GM12878 (cell line): ENCODE measurements at regions not wholly inside any gene's neighbourhood (a gene's known extent, or its start where the extent isn't known, plus 50 kb on each side); places are given as distances from the start of the nearest gene placed in this dataset.

Experiments used
- ATAC-seq: fragments of 200-7000 bp; cut with Tn5 transposase; 3 replicates; pipeline ENCODE4 v1.9.1; 2020; ENCODE audit warnings: mild to moderate bottlenecking, moderate library complexity
- BruUV-seq: library from RNA; stranded (reverse); fragments of 400-500 nt; replicated peaks from 2 replicates; lab custom pipeline; 2021; lab: Mats Ljungman, UMichigan
- CTCF ChIA-PET: fragments of 300-600 bp; sonication (Branson Sonifier 250); formaldehyde crosslinking; extraction: SDS; loops from one replicate; lab custom pipeline; 2021; ENCODE audit warnings: inconsistent platforms; lab: Yijun Ruan, JAX
- POLR2A ChIA-PET: fragments of 350-600 bp; formaldehyde crosslinking; extraction: SDS; loops from one replicate; lab custom pipeline; 2021; ENCODE audit warnings: inconsistent platforms; lab: Charles Lee
- RAD21 ChIA-PET: fragments of 300-600 bp; sonication (Branson Sonifier 250); formaldehyde crosslinking; loops from one replicate; lab custom pipeline; 2023; ENCODE audit warnings: antibody characterized with exemption; ENCODE audit not compliant: unreplicated experiment; lab: Charles Lee
- SMC1A ChIA-PET: fragments of 300-600 bp; sonication (Branson Sonifier 250); formaldehyde crosslinking; loops from one replicate; lab custom pipeline; 2023; ENCODE audit not compliant: unreplicated experiment, uncharacterized antibody; lab: Charles Lee
- DNase-seq: peaks from one replicate; pipeline ENCODE4 v3.0.0-alpha.2; 2011; ENCODE audit warnings: low read depth, low spot score
- FAIRE-seq: peaks from 3 replicates; lab custom pipeline; 2011; peaks lifted over from hg19 to GRCh38; lab: Jason Lieb, UNC
- H2AFZ ChIP-seq: 2 replicates; pipeline ENCODE4 v1.6.0; 2011; ENCODE audit warnings: low read depth, low read length, control low read depth; ENCODE audit not compliant: control insufficient read depth
- H3K27ac ChIP-seq: 2 replicates; pipeline ENCODE4 v1.5.1; 2011; ENCODE audit warnings: control low read depth; ENCODE audit not compliant: control insufficient read depth, insufficient read depth
- H3K27me3 ChIP-seq, 2 experiments: replicated peaks in 1 of 2; 2 replicates each; pipeline versions ENCODE4 v1.6.0 to v1.6.1; 2011; ENCODE audit warnings: low read length in 1 of 2; ENCODE audit not compliant: control insufficient read depth in 2 of 2, insufficient read depth in 2 of 2
- H3K36me3 ChIP-seq, 2 experiments: 2 replicates each; pipeline ENCODE4 v1.5.1; 2011; ENCODE audit warnings: low read length in 1 of 2; ENCODE audit not compliant: control insufficient read depth in 2 of 2, insufficient read depth in 2 of 2
- H3K4me1 ChIP-seq: 2 replicates; pipeline ENCODE4 v1.6.1; 2011; ENCODE audit warnings: mild to moderate bottlenecking, low read length, moderate library complexity, mixed read lengths; ENCODE audit not compliant: control insufficient read depth, insufficient read depth
- H3K4me2 ChIP-seq: 2 replicates; pipeline ENCODE4 v1.6.0; 2011; ENCODE audit warnings: control low read depth; ENCODE audit not compliant: control insufficient read depth, insufficient read depth
- H3K4me3 ChIP-seq: fragments of 200-600 bp; sonication (generic); 2 replicates; pipeline ENCODE4 v1.5.1; 2016
- H3K79me2 ChIP-seq: 2 replicates; pipeline ENCODE4 v1.6.0; 2011; ENCODE audit warnings: low read length; ENCODE audit not compliant: control insufficient read depth, insufficient read depth
- H3K9ac ChIP-seq: 2 replicates; pipeline ENCODE4 v1.8.0; 2011; ENCODE audit warnings: low read length, control low read depth, mixed read lengths; ENCODE audit not compliant: control insufficient read depth, insufficient read depth
- H3K9me3 ChIP-seq: replicated peaks from 3 replicates; pipeline ENCODE4 v1.5.1; 2011; ENCODE audit warnings: mild to moderate bottlenecking, low read length; ENCODE audit not compliant: control insufficient read depth, insufficient read depth
- H4K20me1 ChIP-seq: 2 replicates; pipeline ENCODE4 v1.6.0; 2011; ENCODE audit not compliant: control insufficient read depth, insufficient read depth
- BCL11A ChIP-seq: IDR thresholded peaks from 2 replicates; pipeline ENCODE4 v1.6.1; 2011; ENCODE audit warnings: low read depth, low read length
- BMI1 ChIP-seq: fragments of 450-650 bp; IDR thresholded peaks from 2 replicates; pipeline ENCODE4 v1.6.1; 2016; ENCODE audit warnings: mild to moderate bottlenecking, moderate library complexity, borderline replicate concordance
- DPF2 ChIP-seq: fragments of 450-650 bp; IDR thresholded peaks from 2 replicates; pipeline ENCODE4 v1.6.1; 2017; ENCODE audit warnings: mild to moderate bottlenecking
- MAX ChIP-seq: IDR thresholded peaks from 2 replicates; pipeline ENCODE4 v1.6.1; 2012; ENCODE audit warnings: low read depth, low read length, improper control_type of control experiment
- MXI1 ChIP-seq: fragments of 150-350 bp; IDR thresholded peaks from 2 replicates; pipeline ENCODE4 v1.6.1; 2011; ENCODE audit warnings: low read depth, mild to moderate bottlenecking, inconsistent platforms, low read length, improper control_type of control experiment
- TAF1 ChIP-seq: IDR thresholded peaks from 2 replicates; pipeline ENCODE4 v1.6.1; 2011; ENCODE audit warnings: mild to moderate bottlenecking, low read depth, low read length, borderline replicate concordance
- TCF7 ChIP-seq: IDR thresholded peaks from 2 replicates; pipeline ENCODE4 v1.6.1; 2014; ENCODE audit warnings: antibody characterized with exemption, borderline replicate concordance
- USF2 ChIP-seq: IDR thresholded peaks from 2 replicates; pipeline ENCODE4 v1.6.1; 2011; ENCODE audit warnings: low read depth, low read length, improper control_type of control experiment, borderline replicate concordance
- WGBS: methylation state at CpG from one replicate; pipeline ENCODE4 v1.1.6; 2016; ENCODE audit warnings: low lambda C conversion rate; ENCODE audit not compliant: insufficient replicate concordance, insufficient coverage; ENCODE audit errors: missing lambda C conversion rate; 5-methylcytosine and 5-hydroxymethylcytosine counted together
- in situ Hi-C: fragments of 300-500 bp; cut with MboI; formaldehyde crosslinking; loops from 9 replicates; pipeline ENCODE4 v1.14.3; 2018; ENCODE audit warnings: mixed read lengths
- intact Hi-C: fragments of 100-400 bp; cut with micrococcal nuclease; formaldehyde crosslinking; loops from one replicate; pipeline ENCODE4 v1.14.2; 2022; ENCODE audit not compliant: unreplicated experiment

GRCh38 chr3:181250714-181251113 lies 261.2 kb upstream of the DNAJC19 start (continued):
- TF ChIP-seq DPF2 (no peak), BCL11A (no peak), USF2 (no peak), MAX (no peak)
- TF ChIP-seq, all 136 proteins: peak for 0

GRCh38 chr3:181239441-181239840 lies 249.9 kb upstream of the DNAJC19 start:
- Histone ChIP-seq H3K4me3 (no peak overlapping the region), H3K36me3 (no peaks in the 10 kb centered on the region)
- TF ChIP-seq TAF1 (no peak), TCF7 (no peak), BMI1 (no peak), MXI1 (no peak)
- TF ChIP-seq, all 136 proteins: peak for 0
- Histone ChIP-seq H3K27me3 (no peaks in the 10 kb centered on the region), H3K4me1 (no peaks in the 10 kb centered on the region), H3K9ac (no peak overlapping the region), H4K20me1 (no peaks in the 10 kb centered on the region), H3K4me2 (no peak overlapping the region), H2AFZ (no peak overlapping the region), H3K79me2 (no peaks in the 10 kb centered on the region), H3K27ac (no peak overlapping the region), H3K9me3 (no peaks in the 10 kb centered on the region)
- WGBS: 50% methylated on average over 2 of the region's 2 CpGs
- ChIA-PET POLR2A (no interaction called here), CTCF (interaction anchor here (1.0 kb wide), 1 partner anchor 9 kb away, joined by 3 read pairs; no protein-coding TSS in a partner anchor), RAD21 (no interaction called here), SMC1A (no interaction called here)
- ATAC-seq (no peak), FAIRE-seq (no peak), DNase-seq (no peak)
- intact Hi-C loops (no loop called here), in situ Hi-C loops (no loop called here)
- no TSS peak for BruUV-seq
